HFFc6 (cell line): ENCODE measurements at regions not wholly inside any gene's neighbourhood (a gene's known extent, or its start where the extent isn't known, plus 50 kb on each side); places are given as distances from the start of the nearest gene placed in this dataset.
"Not testable (repeated sequence)": the region's sequence is repeated elsewhere in the genome, so short reads cannot be mapped to it uniquely, and the experiment has no call there.

Experiments used
- DNase-seq: peaks from one replicate; pipeline ENCODE4 v3.0.0-alpha.2; 2018
- H3K27ac Mint-ChIP-seq: 2 replicates; pipeline ENCODE4 v1.8.0; 2020; ENCODE audit warnings: mild to moderate bottlenecking, mixed read lengths
- H3K27me3 Mint-ChIP-seq: 2 replicates; pipeline ENCODE4 v1.8.0; 2021; ENCODE audit warnings: mild to moderate bottlenecking, moderate library complexity, mixed read lengths; ENCODE audit not compliant: insufficient read depth
- H3K36me3 Mint-ChIP-seq: 2 replicates; pipeline ENCODE4 v1.8.0; 2021; ENCODE audit warnings: low read depth, mixed read lengths
- H3K4me1 Mint-ChIP-seq: 2 replicates; pipeline ENCODE4 v1.8.0; 2020; ENCODE audit warnings: low read depth, mixed read lengths
- H3K4me3 Mint-ChIP-seq: 2 replicates; pipeline ENCODE4 v1.8.0; 2020; ENCODE audit warnings: mild to moderate bottlenecking, moderate library complexity, mixed read lengths
- H3K9me3 Mint-ChIP-seq: 2 replicates; pipeline ENCODE4 v1.8.0; 2020; ENCODE audit warnings: mild to moderate bottlenecking, mixed read lengths
- TF ChIP-seq, protein P1 (sequence below): fragments of 200-600 bp; sonication (generic); IDR thresholded peaks from 2 replicates; pipeline ENCODE4 v1.5.0; 2021; ENCODE audit warnings: antibody characterized with exemption, mild to moderate bottlenecking

DNA sequence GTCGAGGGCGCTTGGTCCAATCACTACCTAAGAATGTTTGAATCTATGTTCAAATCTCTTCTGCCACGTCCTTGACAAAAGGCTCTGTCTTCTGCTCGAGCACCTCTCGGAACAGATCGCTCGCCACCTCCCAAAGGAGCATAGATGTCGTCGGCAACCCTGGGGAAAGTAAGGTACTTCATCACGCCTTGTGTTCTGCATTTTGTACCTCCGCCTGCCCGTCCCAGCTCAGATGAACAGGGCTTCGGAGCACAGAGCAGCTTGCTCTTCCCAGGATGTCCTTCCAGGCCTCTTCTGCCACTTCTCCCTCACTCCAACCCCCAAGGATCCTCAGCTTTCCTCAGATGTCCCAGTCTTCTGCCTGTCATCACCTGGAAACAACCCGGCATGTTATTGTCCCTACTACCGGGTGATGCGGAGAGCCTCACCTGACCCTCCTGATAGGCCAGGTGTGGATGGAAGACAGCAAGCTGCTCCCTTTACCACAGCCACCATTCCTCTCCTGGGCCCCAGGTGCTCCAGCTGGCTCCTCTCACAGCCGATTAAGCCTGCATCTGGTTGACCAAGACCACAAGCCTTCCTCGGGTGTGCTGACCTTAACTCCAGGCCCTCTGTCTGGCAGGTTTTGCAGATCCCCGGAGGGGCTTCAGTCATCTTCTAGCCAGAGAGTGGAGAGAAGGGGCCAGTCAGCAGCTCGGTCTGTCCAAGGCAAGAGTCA is 270.5 kb downstream of the FAM43A start:
- Mint-ChIP-seq H3K4me1 (no peaks in the 10 kb centered on the region), H3K36me3 (no peaks in the 10 kb centered on the region), H3K27me3 (peaks cover 39% of the 10 kb centered on the region), H3K9me3 (no peaks in the 10 kb centered on the region), H3K27ac (no peak overlapping the region), H3K4me3 (no peak overlapping the region)
- TF ChIP-seq, protein P1, sequence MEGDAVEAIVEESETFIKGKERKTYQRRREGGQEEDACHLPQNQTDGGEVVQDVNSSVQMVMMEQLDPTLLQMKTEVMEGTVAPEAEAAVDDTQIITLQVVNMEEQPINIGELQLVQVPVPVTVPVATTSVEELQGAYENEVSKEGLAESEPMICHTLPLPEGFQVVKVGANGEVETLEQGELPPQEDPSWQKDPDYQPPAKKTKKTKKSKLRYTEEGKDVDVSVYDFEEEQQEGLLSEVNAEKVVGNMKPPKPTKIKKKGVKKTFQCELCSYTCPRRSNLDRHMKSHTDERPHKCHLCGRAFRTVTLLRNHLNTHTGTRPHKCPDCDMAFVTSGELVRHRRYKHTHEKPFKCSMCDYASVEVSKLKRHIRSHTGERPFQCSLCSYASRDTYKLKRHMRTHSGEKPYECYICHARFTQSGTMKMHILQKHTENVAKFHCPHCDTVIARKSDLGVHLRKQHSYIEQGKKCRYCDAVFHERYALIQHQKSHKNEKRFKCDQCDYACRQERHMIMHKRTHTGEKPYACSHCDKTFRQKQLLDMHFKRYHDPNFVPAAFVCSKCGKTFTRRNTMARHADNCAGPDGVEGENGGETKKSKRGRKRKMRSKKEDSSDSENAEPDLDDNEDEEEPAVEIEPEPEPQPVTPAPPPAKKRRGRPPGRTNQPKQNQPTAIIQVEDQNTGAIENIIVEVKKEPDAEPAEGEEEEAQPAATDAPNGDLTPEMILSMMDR, result no peak
- DNase-seq, result no peak

DNA sequence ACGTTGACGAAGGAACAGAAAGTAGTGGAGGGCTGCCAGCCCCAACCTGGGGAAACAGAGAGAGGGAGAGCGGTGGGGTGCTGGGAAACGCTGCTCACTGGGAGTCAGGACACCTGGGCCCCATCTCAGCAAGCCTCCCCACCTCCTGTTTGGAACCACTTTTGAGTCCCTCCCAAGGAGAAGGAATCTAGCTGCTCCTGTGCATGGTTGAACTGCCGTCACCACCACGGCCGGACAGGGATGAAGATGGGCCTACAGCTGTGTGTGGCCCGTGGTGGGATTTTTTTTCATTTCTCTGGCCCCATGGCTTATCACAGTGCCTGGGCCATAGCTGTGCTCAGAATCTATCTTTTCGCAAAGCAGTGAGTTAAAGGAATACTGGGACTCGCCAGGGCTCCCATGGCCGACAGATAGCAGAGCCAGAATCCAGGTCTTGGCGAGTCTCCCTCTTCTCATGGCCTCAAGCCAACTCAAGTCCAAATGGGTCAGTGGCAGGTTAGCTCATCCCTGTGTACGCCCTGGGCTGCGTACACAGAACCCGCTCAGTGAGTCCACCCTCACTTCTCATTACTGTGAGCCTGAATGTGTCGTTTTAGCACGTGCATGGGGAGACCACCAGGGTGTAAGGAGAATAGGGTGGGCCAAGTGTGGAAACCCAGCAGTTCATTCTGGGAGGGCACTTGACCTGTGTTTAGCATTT is 271.2 kb downstream of the FAM43A start:
- TF ChIP-seq, protein P1, result no peak
- H3K4me1 Mint-ChIP-seq, result no peaks in the 10 kb centered on the region
- H3K36me3 Mint-ChIP-seq, result no peaks in the 10 kb centered on the region
- H3K27me3 Mint-ChIP-seq, result peaks cover 45% of the 10 kb centered on the region
- no peaks in the 10 kb centered on the region for H3K9me3 Mint-ChIP-seq
- H3K4me3 Mint-ChIP-seq, result no peak overlapping the region
- H3K27ac Mint-ChIP-seq, result no peak overlapping the region
- DNase-seq, result no peak

DNA sequence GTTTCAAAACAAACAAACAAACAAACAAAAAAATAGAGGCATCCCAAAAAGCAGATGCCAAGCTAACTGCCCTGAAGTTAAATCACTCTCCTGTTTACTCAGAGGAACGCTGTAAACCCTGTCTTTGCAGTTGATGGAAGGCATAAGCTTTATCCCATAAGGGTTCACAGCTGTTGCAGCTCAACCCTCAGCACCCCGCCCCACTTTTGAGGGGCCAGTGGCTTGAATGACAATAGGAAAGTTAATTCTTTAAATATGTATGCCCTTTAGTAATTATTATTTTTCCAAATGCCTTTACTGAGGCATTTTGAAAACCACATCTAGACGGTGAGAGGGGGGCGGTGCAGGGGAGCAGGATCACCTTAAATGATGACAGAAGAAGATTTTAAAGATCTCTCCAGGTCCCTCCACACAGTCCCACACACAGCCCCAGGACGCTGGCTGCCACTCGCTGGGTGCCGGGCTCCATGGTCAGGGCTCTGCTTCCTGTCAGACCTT is 272.1 kb downstream of the FAM43A start:
- no peaks in the 10 kb centered on the region for H3K36me3 Mint-ChIP-seq
- H3K27me3 Mint-ChIP-seq, result peaks cover 47% of the 10 kb centered on the region
- no peak overlapping the region for H3K27ac Mint-ChIP-seq
- TF ChIP-seq, protein P1, result no peak
- H3K4me3 Mint-ChIP-seq, result no peak overlapping the region
- DNase-seq, result no peak
- H3K9me3 Mint-ChIP-seq, result no peaks in the 10 kb centered on the region
- H3K4me1 Mint-ChIP-seq, result no peaks in the 10 kb centered on the region

DNA sequence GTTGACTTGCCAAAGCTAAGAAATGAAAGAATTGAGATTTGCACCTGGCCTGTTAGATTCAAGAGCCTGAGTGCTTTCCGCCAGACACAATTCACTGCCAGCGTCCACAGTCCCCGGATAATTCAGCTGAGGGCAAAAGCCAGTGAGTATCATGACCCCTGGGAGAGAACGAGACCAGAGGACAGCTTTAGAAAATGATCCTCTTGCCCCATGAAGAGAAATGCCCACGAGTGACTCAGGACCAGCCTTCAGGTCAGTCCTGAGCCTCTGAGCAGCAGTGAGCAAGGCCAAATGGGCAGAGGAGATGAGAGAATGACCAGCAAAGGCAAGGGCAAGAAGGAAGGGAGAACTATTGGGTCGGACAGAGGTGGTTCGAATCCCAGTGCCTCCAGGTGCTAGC is 273.5 kb downstream of the FAM43A start:
- no peak overlapping the region for H3K27ac Mint-ChIP-seq
- no peaks in the 10 kb centered on the region for H3K9me3 Mint-ChIP-seq
- no peaks in the 10 kb centered on the region for H3K4me1 Mint-ChIP-seq
- H3K4me3 Mint-ChIP-seq, result no peak overlapping the region
- TF ChIP-seq, protein P1, result no peak
- DNase-seq, result no peak
- peaks cover 49% of the 10 kb centered on the region for H3K27me3 Mint-ChIP-seq
- H3K36me3 Mint-ChIP-seq, result no peaks in the 10 kb centered on the region

DNA sequence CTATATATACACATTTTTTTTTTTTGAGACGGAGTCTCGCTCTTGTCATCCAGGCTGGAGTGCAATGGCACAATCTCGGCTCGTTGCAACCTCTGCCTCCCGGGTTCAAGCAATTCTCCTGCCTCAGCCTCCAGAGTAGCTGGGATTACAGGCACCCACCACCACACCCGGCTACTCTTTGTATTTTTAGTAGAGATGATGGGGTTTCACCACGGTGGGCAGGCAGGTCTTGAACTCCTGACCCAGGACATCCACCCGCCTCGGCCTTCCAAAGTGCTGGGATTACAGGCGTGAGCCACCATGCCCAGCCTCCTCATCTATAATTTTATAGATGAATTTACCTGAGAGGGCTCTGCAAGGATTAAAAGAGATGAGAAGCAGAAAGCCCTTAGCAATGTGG is 274.0 kb downstream of the FAM43A start:
- H3K27me3 Mint-ChIP-seq, result peaks cover 50% of the 10 kb centered on the region
- H3K27ac Mint-ChIP-seq, H3K4me3 Mint-ChIP-seq, H3K4me1 Mint-ChIP-seq, DNase-seq, H3K9me3 Mint-ChIP-seq, H3K36me3 Mint-ChIP-seq: not testable (repeated sequence)

DNA sequence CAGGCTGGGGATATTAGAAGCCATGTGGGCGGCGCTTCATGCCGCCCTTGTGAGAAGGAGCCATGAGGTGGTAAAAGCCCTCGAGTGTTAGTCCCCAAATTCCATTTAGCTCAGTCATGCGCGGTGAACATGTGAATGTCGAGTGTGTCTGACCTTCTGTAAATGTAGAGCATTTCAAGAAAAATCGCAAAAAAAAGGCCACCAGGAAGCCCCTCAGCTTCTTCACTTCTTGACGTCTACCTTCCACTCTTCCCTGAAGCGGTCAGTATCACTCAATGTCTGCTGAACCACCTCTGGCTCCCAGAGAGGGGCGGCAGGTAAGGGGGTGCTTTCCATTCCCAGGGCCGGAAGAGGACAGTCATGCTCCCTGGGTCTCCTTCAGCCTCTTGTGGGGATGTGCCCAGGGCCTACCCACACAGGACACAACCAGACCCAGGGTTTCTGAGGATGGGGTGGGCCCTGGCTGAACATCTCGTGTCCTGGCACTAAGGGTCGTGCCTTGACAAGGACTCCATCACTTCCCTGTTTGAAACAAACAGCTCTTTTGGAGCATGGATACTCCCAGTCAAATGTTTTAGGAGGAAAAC is 274.9 kb downstream of the FAM43A start:
- no peaks in the 10 kb centered on the region for H3K9me3 Mint-ChIP-seq
- peaks cover 53% of the 10 kb centered on the region for H3K27me3 Mint-ChIP-seq
- no peak overlapping the region for H3K4me3 Mint-ChIP-seq
- no peak overlapping the region for H3K27ac Mint-ChIP-seq
- no peaks in the 10 kb centered on the region for H3K4me1 Mint-ChIP-seq
- TF ChIP-seq, protein P1, result no peak
- no peak for DNase-seq
- no peaks in the 10 kb centered on the region for H3K36me3 Mint-ChIP-seq
